Osteoblast (primary cell): ENCODE measurements at regions not wholly inside any gene's neighbourhood (a gene's known extent, or its start where the extent isn't known, plus 50 kb on each side); places are given as distances from the start of the nearest gene placed in this dataset.

Source experiments
- DNase-seq: peaks from one replicate; pipeline ENCODE4 v3.0.0; 2011; ENCODE audit warnings: low spot score, mixed read lengths; ENCODE audit not compliant: insufficient read length; ENCODE audit errors: missing footprints
- H2AFZ ChIP-seq: 2 replicates; pipeline ENCODE4 v1.6.0; 2011; ENCODE audit warnings: mild to moderate bottlenecking, low read length
- H3K27ac ChIP-seq: 2 replicates; pipeline ENCODE4 v1.5.1; 2011; ENCODE audit warnings: mild to moderate bottlenecking, low read depth, low read length, moderate library complexity
- H3K27me3 ChIP-seq: 2 replicates; pipeline ENCODE4 v1.6.0; 2012; ENCODE audit warnings: mild to moderate bottlenecking, control low read depth, inconsistent platforms, low read length, moderate library complexity; ENCODE audit not compliant: insufficient read depth
- H3K36me3 ChIP-seq: 2 replicates; pipeline ENCODE4 v1.5.1; 2011; ENCODE audit warnings: mild to moderate bottlenecking, low read length, control low read depth, moderate library complexity; ENCODE audit not compliant: insufficient read depth
- H3K4me1 ChIP-seq: 2 replicates; pipeline ENCODE4 v1.5.1; 2011; ENCODE audit warnings: mild to moderate bottlenecking, low read length, control low read depth, moderate library complexity; ENCODE audit not compliant: insufficient read depth
- H3K4me2 ChIP-seq: 2 replicates; pipeline ENCODE4 v1.6.0; 2011; ENCODE audit warnings: mild to moderate bottlenecking, low read length; ENCODE audit not compliant: insufficient read depth
- H3K4me3 ChIP-seq: fragments of 200-600 bp; sonication (generic); 3 replicates; pipeline ENCODE4 v1.5.1; 2012; ENCODE audit warnings: mild to moderate bottlenecking, low read length, inconsistent platforms; ENCODE audit not compliant: insufficient read depth
- H3K79me2 ChIP-seq: 2 replicates; pipeline ENCODE4 v1.6.0; 2012; ENCODE audit warnings: mild to moderate bottlenecking, low read length, control low read depth, inconsistent platforms; ENCODE audit not compliant: insufficient read depth
- H3K9me3 ChIP-seq: 2 replicates; pipeline ENCODE4 v1.5.1; 2011; ENCODE audit warnings: low read depth, low read length, control low read depth
- H4K20me1 ChIP-seq: 2 replicates; pipeline ENCODE4 v1.6.0; 2012; ENCODE audit warnings: mild to moderate bottlenecking, low read length, control low read depth; ENCODE audit not compliant: insufficient read depth
- TF ChIP-seq, protein P1 (sequence below): IDR thresholded peaks from 2 replicates; pipeline ENCODE4 v1.5.1; 2011; ENCODE audit warnings: mild to moderate bottlenecking, low read depth, low read length, moderate library complexity; ENCODE audit errors: extremely low read depth

DNA sequence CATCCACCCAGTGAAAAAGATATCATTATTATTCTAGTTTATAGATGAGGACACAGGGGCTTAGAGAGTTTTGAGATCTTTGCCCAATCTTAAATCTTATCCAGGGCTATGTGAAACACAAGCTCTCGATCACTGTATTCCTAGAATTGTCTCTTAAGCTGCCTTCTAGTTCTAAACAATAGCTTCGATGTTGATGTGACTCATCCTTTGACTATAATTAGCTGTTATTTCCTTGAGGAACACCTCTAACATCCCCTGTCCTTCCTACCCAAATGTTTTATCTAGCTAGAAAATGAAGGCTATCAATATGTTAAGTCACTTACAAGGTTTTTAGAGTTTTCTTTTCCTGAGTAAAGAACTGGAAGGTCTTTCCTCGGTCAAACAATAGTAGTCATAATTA, 83.1 kb upstream of the STAC start:
- no peak for DNase-seq
- Histone ChIP-seq H3K79me2 (no peaks in the 10 kb centered on the region), H3K36me3 (no peaks in the 10 kb centered on the region), H3K4me1 (no peaks in the 10 kb centered on the region), H4K20me1 (no peaks in the 10 kb centered on the region), H3K9me3 (no peaks in the 10 kb centered on the region), H3K27me3 (no peaks in the 10 kb centered on the region), H3K4me2 (no peak overlapping the region), H3K27ac (no peak overlapping the region), H2AFZ (no peak overlapping the region), H3K4me3 (no peak overlapping the region)
- TF ChIP-seq, protein P1, sequence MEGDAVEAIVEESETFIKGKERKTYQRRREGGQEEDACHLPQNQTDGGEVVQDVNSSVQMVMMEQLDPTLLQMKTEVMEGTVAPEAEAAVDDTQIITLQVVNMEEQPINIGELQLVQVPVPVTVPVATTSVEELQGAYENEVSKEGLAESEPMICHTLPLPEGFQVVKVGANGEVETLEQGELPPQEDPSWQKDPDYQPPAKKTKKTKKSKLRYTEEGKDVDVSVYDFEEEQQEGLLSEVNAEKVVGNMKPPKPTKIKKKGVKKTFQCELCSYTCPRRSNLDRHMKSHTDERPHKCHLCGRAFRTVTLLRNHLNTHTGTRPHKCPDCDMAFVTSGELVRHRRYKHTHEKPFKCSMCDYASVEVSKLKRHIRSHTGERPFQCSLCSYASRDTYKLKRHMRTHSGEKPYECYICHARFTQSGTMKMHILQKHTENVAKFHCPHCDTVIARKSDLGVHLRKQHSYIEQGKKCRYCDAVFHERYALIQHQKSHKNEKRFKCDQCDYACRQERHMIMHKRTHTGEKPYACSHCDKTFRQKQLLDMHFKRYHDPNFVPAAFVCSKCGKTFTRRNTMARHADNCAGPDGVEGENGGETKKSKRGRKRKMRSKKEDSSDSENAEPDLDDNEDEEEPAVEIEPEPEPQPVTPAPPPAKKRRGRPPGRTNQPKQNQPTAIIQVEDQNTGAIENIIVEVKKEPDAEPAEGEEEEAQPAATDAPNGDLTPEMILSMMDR = no peak

DNA sequence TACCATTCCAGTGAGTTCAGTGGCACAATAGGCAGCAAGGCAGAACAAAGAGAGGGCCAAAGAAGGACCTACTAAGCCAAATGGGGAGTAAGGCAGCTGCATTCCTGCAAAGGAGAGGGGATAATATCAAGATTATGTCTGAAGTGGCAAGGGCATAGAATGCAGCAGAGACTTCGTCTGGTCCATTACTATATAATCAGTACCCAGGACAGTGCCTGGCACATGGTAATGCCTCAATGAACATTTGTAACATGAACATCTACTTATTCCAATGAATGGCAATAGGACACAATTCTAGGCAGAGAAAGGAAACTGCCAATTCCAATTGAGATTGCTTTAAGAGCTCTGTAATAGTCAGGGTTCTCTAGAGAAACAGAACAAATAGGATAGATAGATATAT, 82.1 kb upstream of the STAC start:
- Histone ChIP-seq H3K79me2 (no peaks in the 10 kb centered on the region), H4K20me1 (no peaks in the 10 kb centered on the region), H3K4me3 (no peak overlapping the region), H3K36me3 (no peaks in the 10 kb centered on the region), H3K9me3 (no peaks in the 10 kb centered on the region), H3K27me3 (no peaks in the 10 kb centered on the region), H3K27ac (no peak overlapping the region), H3K4me2 (no peak overlapping the region), H2AFZ (no peak overlapping the region), H3K4me1 (no peaks in the 10 kb centered on the region)
- no peak for DNase-seq
- TF ChIP-seq, protein P1 = no peak

DNA sequence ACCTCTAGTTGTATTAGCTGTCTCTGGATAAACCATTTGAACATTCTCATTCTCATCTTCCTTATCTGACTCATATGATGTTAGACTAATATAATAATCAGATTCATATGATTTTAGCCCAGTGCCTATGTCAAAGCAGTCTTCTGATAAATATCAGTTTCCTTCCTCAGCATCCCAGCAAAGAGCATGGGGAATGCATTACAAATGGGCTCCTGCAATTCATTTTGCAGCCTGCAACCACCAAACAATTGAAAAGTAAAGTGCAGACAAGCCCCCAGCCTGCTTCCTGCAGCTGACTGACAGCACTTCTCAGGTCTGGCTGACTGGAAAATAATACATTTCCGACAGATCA, 78.2 kb upstream of the STAC start:
- Histone ChIP-seq H4K20me1 (no peaks in the 10 kb centered on the region), H3K27ac (no peak overlapping the region), H3K27me3 (no peaks in the 10 kb centered on the region), H3K79me2 (no peaks in the 10 kb centered on the region), H3K4me3 (no peak overlapping the region), H3K9me3 (no peaks in the 10 kb centered on the region), H3K36me3 (no peaks in the 10 kb centered on the region), H3K4me2 (no peak overlapping the region), H3K4me1 (no peaks in the 10 kb centered on the region), H2AFZ (no peak overlapping the region)
- TF ChIP-seq, protein P1 = no peak
- no peak for DNase-seq

DNA sequence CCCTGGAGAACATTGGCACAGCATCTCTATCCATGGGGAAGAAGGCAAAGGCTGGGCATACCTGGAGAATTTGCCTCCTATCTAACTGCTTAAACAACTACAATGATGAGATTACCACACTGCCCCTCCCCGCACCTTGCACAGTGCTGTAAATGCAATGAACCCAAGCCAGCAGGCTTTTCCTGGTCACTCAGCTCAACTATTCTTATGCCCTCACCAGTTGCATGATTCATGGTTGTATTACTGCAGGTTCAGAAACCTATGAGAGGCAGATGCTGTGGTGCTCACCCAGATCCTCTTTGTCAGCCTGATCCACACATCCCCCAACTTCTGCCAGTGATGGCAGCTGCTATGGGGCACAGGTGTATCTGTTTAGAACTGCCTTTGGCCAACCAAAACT, 77.7 kb upstream of the STAC start:
- H3K4me3 ChIP-seq = no peak overlapping the region
- H3K27ac ChIP-seq = no peak overlapping the region
- no peaks in the 10 kb centered on the region for H3K4me1 ChIP-seq
- H3K79me2 ChIP-seq = no peaks in the 10 kb centered on the region
- DNase-seq = no peak
- no peaks in the 10 kb centered on the region for H3K27me3 ChIP-seq
- no peak overlapping the region for H2AFZ ChIP-seq
- no peaks in the 10 kb centered on the region for H4K20me1 ChIP-seq
- TF ChIP-seq, protein P1 = no peak
- H3K9me3 ChIP-seq = no peaks in the 10 kb centered on the region
- no peaks in the 10 kb centered on the region for H3K36me3 ChIP-seq
- no peak overlapping the region for H3K4me2 ChIP-seq
